ENCODE measurements at regions not wholly inside any gene's neighbourhood (a gene's known extent, or its start where the extent isn't known, plus 50 kb on each side); places are given as distances from the start of the nearest gene placed in this dataset.

DNA sequence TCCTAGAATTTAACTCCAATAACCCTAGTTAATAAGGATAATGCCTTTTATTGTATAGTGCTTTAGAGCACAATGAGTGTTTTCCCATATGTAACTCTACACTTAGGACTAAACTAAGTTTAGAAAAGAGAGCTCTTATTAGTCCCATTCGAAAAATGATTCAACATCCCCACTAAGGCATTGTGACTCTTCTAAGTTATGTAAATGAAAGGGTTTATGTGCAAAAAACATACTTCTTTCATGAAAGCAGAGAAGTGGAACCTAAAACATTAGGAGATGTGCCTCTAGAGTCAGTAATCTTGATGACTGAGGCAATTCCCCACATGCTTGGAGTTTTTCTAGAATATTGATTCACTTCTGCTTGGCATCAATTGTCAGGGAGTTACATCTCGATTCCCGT is 344.1 kb upstream of the ZNF717 start:
- H3K4me3 ChIP-seq: no peak overlapping the region
- intact Hi-C loops (cut with DNase I; ENCODE audit: low total_unique reads): no loop called here
- in situ Hi-C loops (cut with MboI; ENCODE audit: low sequenced_read_pairs in 4 of 4): no loop called here
- no peaks in the 10 kb centered on the region for H3K27me3 ChIP-seq
- no peaks in the 10 kb centered on the region for H3K9me3 ChIP-seq
- no peaks in the 10 kb centered on the region for H3K36me3 ChIP-seq
- H3K4me1 ChIP-seq: no peaks in the 10 kb centered on the region
- H3K27ac ChIP-seq: no peak overlapping the region
- ATAC-seq (no peak), DNase-seq (no peak)
- TF ChIP-seq POLR2A (IDR thresholded peaks at IDR 0.05) (no peak), CTCF (IDR thresholded peaks at IDR 0.05 in 4 of 5, conservative IDR thresholded peaks at IDR 0.05 in 1 of 5) (no peak)

- no peak overlapping the region for H3K4me3 ChIP-seq
- H3K36me3 ChIP-seq: no peaks in the 10 kb centered on the region
- in situ Hi-C loops (cut with MboI; ENCODE audit: low sequenced_read_pairs in 4 of 4): no loop called here
- ATAC-seq (no peak), DNase-seq (no peak)
- no peak overlapping the region for H3K27ac ChIP-seq
- no peaks in the 10 kb centered on the region for H3K9me3 ChIP-seq
- intact Hi-C loops (cut with DNase I; ENCODE audit: low total_unique reads): no loop called here
- no peaks in the 10 kb centered on the region for H3K4me1 ChIP-seq
- no peaks in the 10 kb centered on the region for H3K27me3 ChIP-seq
- TF ChIP-seq POLR2A (IDR thresholded peaks at IDR 0.05) (no peak), CTCF (IDR thresholded peaks at IDR 0.05 in 4 of 5, conservative IDR thresholded peaks at IDR 0.05 in 1 of 5) (no peak)
These were observed 346.2 kb upstream of the ZNF717 start for GRCh38 chr3:76131396-76132153.

DNA sequence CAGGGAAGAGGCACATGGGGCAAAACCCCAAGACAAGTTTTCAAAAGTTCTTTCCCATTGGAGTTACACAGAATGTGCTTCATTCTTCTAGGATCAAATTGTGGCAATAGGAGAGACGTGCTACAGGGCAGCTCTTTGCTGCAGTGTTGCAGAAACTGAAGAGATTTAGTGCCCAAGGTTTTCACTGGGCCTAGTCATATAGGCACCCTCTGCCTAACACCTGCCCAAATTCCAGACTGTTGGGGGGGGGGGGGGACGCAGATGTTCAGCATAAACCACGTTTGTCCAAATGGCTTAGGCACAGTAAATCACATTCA is 346.8 kb upstream of the ZNF717 start:
- in situ Hi-C loops (cut with MboI; ENCODE audit: low sequenced_read_pairs in 4 of 4) (no loop called here), intact Hi-C loops (cut with DNase I; ENCODE audit: low total_unique reads) (no loop called here)
- ATAC-seq (no peak), DNase-seq (no peak)
- Histone ChIP-seq H3K9me3 (no peaks in the 10 kb centered on the region), H3K4me1 (no peaks in the 10 kb centered on the region), H3K27ac (no peak overlapping the region), H3K27me3 (no peaks in the 10 kb centered on the region), H3K4me3 (no peak overlapping the region), H3K36me3 (no peaks in the 10 kb centered on the region)
- no peak for TF ChIP-seq CTCF (IDR thresholded peaks at IDR 0.05 in 4 of 5, conservative IDR thresholded peaks at IDR 0.05 in 1 of 5)
- no peak for TF ChIP-seq POLR2A (IDR thresholded peaks at IDR 0.05)

DNA sequence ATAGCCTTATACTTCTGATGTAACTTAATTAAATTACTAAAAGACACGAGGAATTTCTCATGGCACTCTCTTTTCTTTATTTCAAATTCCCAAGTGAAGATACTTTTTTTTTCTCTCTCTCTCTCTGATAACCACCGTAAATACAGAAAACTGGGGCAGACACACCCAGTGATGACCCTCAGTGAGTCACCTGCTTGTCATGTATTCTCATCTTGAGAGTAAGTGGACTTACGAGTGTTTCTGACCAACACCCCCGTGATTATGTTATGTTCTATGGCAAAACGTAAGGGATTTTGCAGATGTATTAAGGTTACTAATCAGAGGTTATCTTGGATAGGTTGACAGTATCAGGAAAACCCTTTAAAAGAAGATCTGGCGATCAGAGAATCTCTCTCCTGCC is 348.8 kb upstream of the ZNF717 start:
- in situ Hi-C loops (cut with MboI; ENCODE audit: low sequenced_read_pairs in 4 of 4): no loop called here

More for the DNA sequence above, 348.8 kb upstream of the ZNF717 start:
- Histone ChIP-seq H3K27ac (no peak overlapping the region), H3K9me3 (no peaks in the 10 kb centered on the region), H3K4me3 (no peak overlapping the region), H3K4me1 (no peaks in the 10 kb centered on the region), H3K36me3 (no peaks in the 10 kb centered on the region), H3K27me3 (no peaks in the 10 kb centered on the region)
- DNase-seq (no peak), ATAC-seq (no peak)
- no peak for TF ChIP-seq POLR2A (IDR thresholded peaks at IDR 0.05)
- TF ChIP-seq CTCF (IDR thresholded peaks at IDR 0.05 in 4 of 5, conservative IDR thresholded peaks at IDR 0.05 in 1 of 5): no peak
- intact Hi-C loops (cut with DNase I; ENCODE audit: low total_unique reads): no loop called here
